T-helper 1 cell (primary cell): ENCODE measurements at regions not wholly inside any gene's neighbourhood (a gene's known extent, or its start where the extent isn't known, plus 50 kb on each side); places are given as distances from the start of the nearest gene placed in this dataset.
"Not testable (repeated sequence)": the region's sequence is repeated elsewhere in the genome, so short reads cannot be mapped to it uniquely, and the experiment has no call there.

Experiments
- DNase-seq, 5 donors: peaks; one replicate each; pipeline ENCODE4 v3.0.0-alpha.2; 2012 to 2020

- DNase-seq, result no peak
Measured at GRCh38 chr3:148532326-148532725, 165.4 kb upstream of the AGTR1 start.

GRCh38 chr3:148532774-148533173 is 164.9 kb upstream of the AGTR1 start:
- DNase-seq, result no peak

GRCh38 chr3:148534089-148534988 is 163.4 kb upstream of the AGTR1 start:
- DNase-seq, result no peak

GRCh38 chr3:148535001-148535400 is 162.7 kb upstream of the AGTR1 start:
- no peak for DNase-seq

GRCh38 chr3:148540266-148540665 is 157.4 kb upstream of the AGTR1 start:
- DNase-seq, result no peak

GRCh38 chr3:148540851-148541250 is 156.9 kb upstream of the AGTR1 start:
- DNase-seq, result no peak

GRCh38 chr3:148546959-148547358 is 150.7 kb upstream of the AGTR1 start:
- no peak for DNase-seq

GRCh38 chr3:148551767-148552260 is 145.9 kb upstream of the AGTR1 start:
- DNase-seq, result no peak

GRCh38 chr3:148554367-148554766 is 143.3 kb upstream of the AGTR1 start:
- DNase-seq, result no peak

GRCh38 chr3:148556664-148557063 is 141.0 kb upstream of the AGTR1 start:
- no peak for DNase-seq

GRCh38 chr3:148577579-148577978 is 120.1 kb upstream of the AGTR1 start:
- DNase-seq, result not testable (repeated sequence)

GRCh38 chr3:148582126-148582525 is 115.6 kb upstream of the AGTR1 start:
- DNase-seq, result no peak

- no peak for DNase-seq
Measured at GRCh38 chr3:148583793-148584192, 113.9 kb upstream of the AGTR1 start.

- no peak for DNase-seq
Measured at GRCh38 chr3:148584438-148584837, 113.3 kb upstream of the AGTR1 start.

GRCh38 chr3:148585671-148586379 is 111.9 kb upstream of the AGTR1 start:
- no peak for DNase-seq

GRCh38 chr3:148588291-148588690 is 109.4 kb upstream of the AGTR1 start:
- no peak for DNase-seq

- no peak for DNase-seq
Measured at GRCh38 chr3:148591525-148591924, 106.2 kb upstream of the AGTR1 start.

GRCh38 chr3:148598619-148599018 is 99.1 kb upstream of the AGTR1 start:
- no peak for DNase-seq

GRCh38 chr3:148599481-148599880 is 98.2 kb upstream of the AGTR1 start:
- no peak for DNase-seq

- no peak for DNase-seq
Measured at GRCh38 chr3:148600440-148600839, 97.3 kb upstream of the AGTR1 start.

- no peak for DNase-seq
Measured at GRCh38 chr3:148600902-148601765, 96.6 kb upstream of the AGTR1 start.

- DNase-seq, result no peak
Measured at GRCh38 chr3:148601766-148602685, 95.7 kb upstream of the AGTR1 start.
